PFSK-1 (cell line): ENCODE measurements at regions not wholly inside any gene's neighbourhood (a gene's known extent, or its start where the extent isn't known, plus 50 kb on each side); places are given as distances from the start of the nearest gene placed in this dataset.

ENCODE experiments used
- POLR2AphosphoS5 ChIP-seq: IDR thresholded peaks from 2 replicates; pipeline ENCODE4 v1.6.1; 2012; ENCODE audit warnings: low read depth, mild to moderate bottlenecking, control low read depth, low read length, moderate library complexity
- TF ChIP-seq, protein P1 (sequence below), 2 experiments: IDR thresholded peaks; 2 replicates each; pipeline versions ENCODE4 v1.6.1 to v1.8.0; 2011 to 2012; ENCODE audit warnings: low read depth in 2 of 2, low read length in 2 of 2, control low read depth in 1 of 2, inconsistent platforms in 1 of 2, mild to moderate bottlenecking in 1 of 2, moderate library complexity in 1 of 2; ENCODE audit not compliant: insufficient read depth in 1 of 2

GRCh38 chr21:35942211-35943144 is 117.8 kb downstream of the SETD4 start:
- no peak for TF ChIP-seq POLR2AphosphoS5
- TF ChIP-seq, protein P1, sequence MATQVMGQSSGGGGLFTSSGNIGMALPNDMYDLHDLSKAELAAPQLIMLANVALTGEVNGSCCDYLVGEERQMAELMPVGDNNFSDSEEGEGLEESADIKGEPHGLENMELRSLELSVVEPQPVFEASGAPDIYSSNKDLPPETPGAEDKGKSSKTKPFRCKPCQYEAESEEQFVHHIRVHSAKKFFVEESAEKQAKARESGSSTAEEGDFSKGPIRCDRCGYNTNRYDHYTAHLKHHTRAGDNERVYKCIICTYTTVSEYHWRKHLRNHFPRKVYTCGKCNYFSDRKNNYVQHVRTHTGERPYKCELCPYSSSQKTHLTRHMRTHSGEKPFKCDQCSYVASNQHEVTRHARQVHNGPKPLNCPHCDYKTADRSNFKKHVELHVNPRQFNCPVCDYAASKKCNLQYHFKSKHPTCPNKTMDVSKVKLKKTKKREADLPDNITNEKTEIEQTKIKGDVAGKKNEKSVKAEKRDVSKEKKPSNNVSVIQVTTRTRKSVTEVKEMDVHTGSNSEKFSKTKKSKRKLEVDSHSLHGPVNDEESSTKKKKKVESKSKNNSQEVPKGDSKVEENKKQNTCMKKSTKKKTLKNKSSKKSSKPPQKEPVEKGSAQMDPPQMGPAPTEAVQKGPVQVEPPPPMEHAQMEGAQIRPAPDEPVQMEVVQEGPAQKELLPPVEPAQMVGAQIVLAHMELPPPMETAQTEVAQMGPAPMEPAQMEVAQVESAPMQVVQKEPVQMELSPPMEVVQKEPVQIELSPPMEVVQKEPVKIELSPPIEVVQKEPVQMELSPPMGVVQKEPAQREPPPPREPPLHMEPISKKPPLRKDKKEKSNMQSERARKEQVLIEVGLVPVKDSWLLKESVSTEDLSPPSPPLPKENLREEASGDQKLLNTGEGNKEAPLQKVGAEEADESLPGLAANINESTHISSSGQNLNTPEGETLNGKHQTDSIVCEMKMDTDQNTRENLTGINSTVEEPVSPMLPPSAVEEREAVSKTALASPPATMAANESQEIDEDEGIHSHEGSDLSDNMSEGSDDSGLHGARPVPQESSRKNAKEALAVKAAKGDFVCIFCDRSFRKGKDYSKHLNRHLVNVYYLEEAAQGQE (IDR thresholded peaks at IDR 0.05; ENCODE audit: insufficient read depth in 1 of 2, low read depth in 2 of 2, low read length in 2 of 2) = no peak
